Spleen (tissue), 7 donors: ENCODE measurements at regions not wholly inside any gene's neighbourhood (a gene's known extent, or its start where the extent isn't known, plus 50 kb on each side); places are given as distances from the start of the nearest gene placed in this dataset.

Experiments
- POLR2AphosphoS5 ChIP-seq, 3 donors: sonication (generic); formaldehyde crosslinking; IDR thresholded peaks; one replicate each; pipeline ENCODE4 v1.5.1; 2017; ENCODE audit warnings: antibody characterized with exemption in 3 of 3
- TF ChIP-seq, protein P1 (sequence below), 11 experiments: fragments of 200-600 bp in 7 of 11; fragments of 450-650 bp in 4 of 11; sonication (generic) in 4 of 11; IDR thresholded peaks in 8 of 11; conservative IDR thresholded peaks in 3 of 11; 1 replicate in 7 of 11; 2 replicates in 4 of 11; pipeline versions ENCODE4 v1.4.0 to v1.8.0; 2016 to 2021; ENCODE audit warnings: antibody characterized with exemption in 11 of 11, inconsistent platforms in 4 of 11, mild to moderate bottlenecking in 1 of 11
- donor health status: DM: no; HTN: no; CAD: no; lungs with moderate emphysema.
- donor health status: DM: no; HTN: no; CAD: no.
- donor health status: DM: no; HTN: no; CAD: no.

- no peak for TF ChIP-seq POLR2AphosphoS5 (IDR thresholded peaks at IDR 0.05)
- TF ChIP-seq, protein P1, sequence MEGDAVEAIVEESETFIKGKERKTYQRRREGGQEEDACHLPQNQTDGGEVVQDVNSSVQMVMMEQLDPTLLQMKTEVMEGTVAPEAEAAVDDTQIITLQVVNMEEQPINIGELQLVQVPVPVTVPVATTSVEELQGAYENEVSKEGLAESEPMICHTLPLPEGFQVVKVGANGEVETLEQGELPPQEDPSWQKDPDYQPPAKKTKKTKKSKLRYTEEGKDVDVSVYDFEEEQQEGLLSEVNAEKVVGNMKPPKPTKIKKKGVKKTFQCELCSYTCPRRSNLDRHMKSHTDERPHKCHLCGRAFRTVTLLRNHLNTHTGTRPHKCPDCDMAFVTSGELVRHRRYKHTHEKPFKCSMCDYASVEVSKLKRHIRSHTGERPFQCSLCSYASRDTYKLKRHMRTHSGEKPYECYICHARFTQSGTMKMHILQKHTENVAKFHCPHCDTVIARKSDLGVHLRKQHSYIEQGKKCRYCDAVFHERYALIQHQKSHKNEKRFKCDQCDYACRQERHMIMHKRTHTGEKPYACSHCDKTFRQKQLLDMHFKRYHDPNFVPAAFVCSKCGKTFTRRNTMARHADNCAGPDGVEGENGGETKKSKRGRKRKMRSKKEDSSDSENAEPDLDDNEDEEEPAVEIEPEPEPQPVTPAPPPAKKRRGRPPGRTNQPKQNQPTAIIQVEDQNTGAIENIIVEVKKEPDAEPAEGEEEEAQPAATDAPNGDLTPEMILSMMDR (IDR thresholded peaks at IDR 0.05 in 8 of 11, conservative IDR thresholded peaks at IDR 0.05 in 3 of 11) = peak; percentile 51 to 88 (median 75)
These were observed 741.0 kb upstream of the CBLB start for GRCh38 chr3:106609666-106610301.
